Daoy (cell line): ENCODE measurements at regions not wholly inside any gene's neighbourhood (a gene's known extent, or its start where the extent isn't known, plus 50 kb on each side); places are given as distances from the start of the nearest gene placed in this dataset.
"Not testable (repeated sequence)": the region's sequence is repeated elsewhere in the genome, so short reads cannot be mapped to it uniquely, and the experiment has no call there.

Experiments used
- DNase-seq: peaks from one replicate; pipeline ENCODE4 v3.0.0-alpha.2; 2015; ENCODE audit warnings: low read depth

DNA sequence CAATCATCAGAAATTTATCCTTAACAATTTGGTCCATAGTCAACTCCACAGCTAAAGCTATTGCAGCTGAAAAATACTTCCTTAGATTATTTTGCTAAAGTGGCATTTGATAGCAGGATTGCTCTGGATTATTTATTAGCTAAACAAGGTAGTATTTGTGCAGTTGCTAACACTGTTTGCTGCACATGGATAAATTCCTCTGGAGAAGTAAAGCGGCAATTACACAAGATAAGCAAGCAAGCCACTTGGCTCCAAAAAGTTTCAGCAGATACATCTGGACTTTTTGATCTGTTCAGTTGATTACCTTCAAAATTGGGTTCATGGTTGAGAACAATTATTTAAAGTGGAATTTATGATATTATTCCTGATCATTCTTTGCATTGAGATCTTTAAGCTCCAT, 971.5 kb downstream of the C4orf33 start:
- DNase-seq, result no peak

DNA sequence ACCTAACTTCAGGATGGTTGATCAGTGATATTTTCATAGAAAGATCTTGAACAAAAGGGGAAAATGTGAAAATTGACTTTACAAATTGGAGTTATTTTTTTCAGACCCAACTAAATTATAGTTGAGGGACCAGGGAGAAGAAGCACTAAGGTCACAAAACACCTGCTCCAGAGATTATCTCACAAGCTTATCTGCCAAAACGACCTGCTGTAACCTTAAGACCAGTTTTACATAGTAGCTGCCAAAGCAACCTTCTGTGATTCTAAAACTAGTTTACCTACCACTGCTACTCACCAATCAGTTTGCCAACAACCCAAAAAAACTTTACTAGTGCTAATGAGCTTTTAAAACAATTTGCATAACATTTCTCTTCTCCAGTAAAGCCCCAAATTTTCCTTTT, 972.1 kb downstream of the C4orf33 start:
- DNase-seq, result no peak

DNA sequence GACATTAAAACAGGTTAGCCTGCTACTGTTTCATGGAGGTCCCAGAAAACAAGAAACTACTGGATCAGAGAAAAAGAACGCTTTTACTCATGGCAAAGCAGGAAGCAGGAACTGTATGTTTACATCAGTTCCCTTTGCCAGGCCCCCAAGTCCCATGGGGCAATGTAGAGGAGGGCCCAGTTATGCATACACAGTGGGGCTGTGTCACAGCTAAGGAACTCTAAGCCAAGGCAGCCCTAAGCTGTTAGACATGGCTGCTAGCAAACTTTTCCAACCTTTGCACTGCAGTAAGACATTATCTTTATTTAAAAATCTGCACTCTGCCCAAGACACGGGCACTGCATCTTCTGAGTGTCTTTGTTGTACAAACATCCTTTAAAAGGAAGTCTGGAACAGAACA, 975.8 kb downstream of the C4orf33 start:
- no peak for DNase-seq

DNA sequence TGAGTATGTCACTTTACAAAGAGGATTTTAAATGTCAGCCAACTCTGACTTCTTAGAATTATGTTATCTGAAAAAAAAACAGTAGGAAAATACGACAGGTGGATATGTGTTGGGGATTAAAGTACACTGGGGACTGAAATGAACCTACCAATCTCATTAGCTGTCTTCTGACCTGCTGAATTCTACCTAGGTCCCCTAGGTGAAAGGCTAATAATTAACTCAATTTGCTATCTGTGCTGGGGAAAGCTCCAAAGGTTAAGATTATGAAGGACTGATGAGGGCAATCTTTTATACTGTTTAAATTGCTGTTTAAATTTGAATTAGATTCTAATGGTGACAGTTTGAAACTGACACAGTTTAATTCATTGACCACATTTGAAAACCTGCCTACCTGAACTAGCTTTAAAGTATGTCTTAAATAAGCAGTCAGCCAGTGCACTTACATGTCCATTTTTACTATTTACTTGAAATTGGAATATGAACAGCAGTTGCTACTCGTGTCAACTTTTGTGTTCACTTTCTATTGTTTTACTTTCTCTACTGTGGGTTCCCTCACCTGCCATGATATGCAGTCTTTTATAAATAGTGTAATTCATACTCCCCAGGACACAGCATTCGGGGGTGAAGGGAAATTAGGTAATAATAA, 977.3 kb downstream of the C4orf33 start:
- DNase-seq, result no peak

DNA sequence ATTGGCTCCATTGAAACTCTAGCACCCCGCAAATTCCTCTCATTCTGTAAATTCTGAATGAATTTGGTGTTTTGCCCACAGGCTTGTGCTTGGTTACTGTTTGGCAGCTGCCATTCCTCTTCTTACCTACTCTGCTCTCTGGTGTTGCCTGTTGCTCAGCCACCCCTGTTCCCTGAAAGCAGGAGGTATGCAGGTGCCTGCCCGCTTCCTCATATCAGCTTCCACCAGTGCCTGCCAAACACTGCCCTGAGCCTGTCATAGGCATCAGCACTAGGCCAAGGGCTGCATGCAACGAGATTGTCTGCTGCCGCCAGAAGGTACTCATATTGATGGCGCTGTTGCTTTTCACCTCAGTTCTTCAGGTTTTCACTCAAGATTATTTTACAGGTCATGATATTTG, 978.1 kb downstream of the C4orf33 start:
- no peak for DNase-seq

DNA sequence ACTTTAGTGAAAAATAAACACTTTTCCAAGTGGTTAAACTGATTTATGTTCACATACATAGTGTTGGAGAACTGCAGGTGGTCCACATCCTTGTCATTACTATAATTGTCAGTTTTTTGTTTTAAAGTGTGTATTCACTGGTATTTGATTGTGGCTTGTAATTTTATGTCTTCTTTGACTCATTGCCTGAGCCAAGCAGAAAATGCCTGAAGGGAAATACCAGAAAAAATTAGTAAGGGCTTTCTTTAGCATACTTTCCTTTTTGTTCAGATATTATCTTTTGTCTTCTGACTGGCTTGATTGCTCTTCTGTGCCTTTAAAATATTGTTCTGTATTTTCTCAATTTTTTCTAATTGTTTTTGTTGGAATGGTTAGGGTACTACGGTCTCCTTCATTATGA, 981.3 kb downstream of the C4orf33 start:
- no peak for DNase-seq

DNA sequence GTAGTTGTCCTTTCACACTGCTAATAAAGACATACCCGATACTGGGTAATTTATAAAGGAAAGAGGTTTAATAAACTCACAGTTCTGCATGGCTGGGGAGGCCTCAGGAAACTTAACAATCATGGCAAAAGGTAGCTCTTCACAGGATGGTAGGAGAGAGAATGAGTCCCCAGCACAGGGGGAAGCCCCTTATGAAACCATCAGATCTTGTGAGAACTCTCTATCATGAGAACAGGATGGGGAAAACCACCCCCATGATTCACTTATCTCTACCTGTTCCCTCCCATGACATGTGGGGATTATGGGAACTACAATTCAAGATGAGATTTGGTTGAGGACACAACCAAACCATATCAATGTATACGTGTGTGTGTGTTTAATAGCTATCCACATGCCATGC, 983.1 kb downstream of the C4orf33 start:
- not testable (repeated sequence) for DNase-seq

DNA sequence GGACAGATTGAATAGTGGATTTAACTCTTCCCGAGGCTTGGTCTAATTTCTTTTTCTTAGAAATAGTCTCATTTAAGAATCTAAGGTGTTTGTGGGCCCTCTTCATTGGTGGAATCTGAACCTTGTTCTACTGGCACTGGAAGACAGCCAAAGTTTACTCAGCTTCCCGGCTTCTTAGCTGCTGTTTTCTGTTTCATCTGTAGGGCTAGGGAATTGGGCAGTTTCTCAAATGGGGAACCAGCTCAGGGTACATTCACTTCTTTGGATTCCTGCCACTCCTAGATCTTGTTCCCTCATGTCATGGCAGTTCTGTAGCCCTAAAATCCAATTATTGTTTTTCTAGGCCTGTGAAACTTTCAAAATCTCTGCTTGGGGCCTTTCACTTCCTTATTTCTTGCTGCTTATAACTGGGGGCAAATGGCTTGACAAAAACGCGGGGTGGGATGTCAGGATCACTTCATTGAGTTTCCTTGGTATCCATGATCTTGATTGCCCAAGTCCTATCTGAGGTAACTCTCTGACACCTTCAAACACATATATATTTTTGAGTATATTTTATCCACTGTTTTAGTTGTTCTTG, 985.0 kb downstream of the C4orf33 start:
- no peak for DNase-seq

DNA sequence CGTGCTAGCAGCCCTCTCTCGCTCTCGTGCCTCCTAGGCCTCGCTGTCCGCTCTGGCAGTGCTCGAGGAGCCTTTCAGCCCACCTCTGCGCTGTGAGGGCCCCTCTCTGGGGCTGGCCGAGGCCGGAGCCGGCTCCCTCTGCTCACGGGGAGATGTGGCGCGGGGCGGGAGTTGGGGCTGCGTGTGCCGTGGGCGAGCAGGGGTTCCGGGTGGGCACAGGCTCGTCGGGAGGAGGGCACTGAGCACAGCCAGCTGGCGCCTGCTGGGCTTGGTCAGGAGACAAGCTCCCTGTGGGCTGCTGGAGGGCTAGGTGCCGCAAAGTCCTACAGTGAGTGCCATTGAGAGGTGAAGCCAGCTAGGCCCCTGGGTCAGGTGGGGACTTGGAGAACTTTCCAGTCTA, 994.5 kb downstream of the C4orf33 start:
- no peak for DNase-seq

DNA sequence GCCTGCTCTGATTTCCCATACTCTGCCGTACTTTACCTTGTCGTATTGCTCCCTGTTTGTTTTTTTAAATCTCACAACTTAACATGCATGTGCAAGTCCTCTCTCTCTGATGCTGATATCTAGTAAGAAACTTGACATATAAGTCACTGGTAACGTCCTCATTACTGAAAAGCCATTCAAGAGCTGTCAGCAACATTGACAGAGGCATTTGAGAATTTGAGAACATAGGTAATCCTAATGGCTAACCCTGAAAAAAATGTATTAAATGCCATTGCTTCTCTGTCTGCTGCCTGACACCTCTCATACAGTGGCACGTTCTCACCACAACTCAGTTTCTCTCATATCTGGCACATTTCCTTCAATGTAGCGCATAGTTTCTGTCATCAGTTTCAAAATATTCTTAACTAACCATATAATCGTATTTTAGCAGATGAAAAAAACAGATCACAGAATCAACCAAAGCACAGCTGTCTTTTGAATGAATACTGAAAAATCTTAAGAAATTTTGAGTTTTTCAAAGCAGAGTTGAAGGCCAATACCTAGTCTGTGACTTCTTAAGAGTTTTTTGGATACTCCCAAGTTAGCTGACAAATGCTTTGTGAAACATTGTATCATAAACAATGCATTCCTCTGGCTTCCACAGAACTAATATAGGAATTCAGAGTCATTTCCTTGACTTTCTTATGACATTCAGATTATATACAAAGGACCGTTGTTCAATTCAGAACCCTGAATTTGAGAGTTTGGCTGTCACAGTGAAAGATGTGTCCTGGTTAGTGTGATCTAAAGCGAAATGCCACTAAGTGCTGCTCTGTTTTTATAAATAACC, 996.4 kb downstream of the C4orf33 start:
- DNase-seq, result no peak

DNA sequence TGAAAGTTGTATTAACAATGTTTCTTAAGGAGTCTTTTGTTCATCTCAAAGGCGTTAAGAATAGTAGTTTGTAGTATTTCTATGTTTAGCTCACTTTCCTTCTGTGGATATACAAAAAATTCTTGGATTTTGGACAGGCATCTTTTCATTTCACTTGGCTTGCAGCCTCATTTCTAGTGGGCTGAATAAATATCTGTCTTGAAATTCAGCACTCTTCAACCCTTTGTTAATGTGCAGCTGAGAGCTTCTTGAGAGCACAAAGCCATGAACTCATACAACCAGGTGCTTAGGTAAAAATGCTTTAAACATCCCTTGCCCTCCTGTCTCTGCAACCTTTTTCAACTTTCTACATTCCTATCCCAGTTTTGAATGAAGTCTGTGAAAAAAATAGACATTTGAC, 1003.2 kb downstream of the C4orf33 start:
- no peak for DNase-seq

DNA sequence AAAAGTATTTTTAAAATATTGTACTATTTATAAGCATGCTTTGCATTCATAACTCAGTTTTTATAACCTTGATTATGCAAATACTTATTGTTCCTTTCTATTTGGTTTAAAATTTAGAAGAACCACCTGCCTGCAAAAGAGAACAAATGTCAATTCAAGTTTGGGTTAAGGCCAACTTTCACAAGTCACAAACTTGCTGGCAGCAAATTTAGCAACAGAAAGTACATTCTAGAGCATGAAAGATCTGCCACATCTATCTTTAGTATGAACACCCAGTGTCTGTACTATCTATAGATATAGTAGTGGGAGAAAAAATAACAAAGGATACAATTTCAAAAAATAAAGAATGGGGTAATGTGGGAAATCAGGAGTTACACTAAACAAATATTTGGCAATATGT, 1014.2 kb downstream of the C4orf33 start:
- DNase-seq, result no peak

DNA sequence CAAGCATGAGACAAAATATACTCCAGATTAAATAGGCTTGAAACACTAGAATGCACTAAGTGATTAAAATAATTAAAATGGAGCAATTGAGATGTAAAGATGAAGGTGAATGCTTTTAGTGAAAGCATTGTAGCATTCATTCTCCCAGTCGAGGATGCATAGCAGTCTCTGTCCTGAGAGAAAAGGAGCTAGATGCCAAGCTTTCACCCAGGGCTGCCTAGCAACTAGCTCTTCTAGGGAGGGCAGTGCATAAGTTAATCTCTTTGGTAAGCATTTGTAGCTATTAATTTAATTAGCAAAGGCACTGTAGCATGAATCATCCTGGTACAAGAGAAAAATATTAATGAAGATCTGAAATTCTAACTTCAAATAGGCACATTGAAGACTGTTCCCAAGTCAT, 1014.8 kb downstream of the C4orf33 start:
- no peak for DNase-seq

DNA sequence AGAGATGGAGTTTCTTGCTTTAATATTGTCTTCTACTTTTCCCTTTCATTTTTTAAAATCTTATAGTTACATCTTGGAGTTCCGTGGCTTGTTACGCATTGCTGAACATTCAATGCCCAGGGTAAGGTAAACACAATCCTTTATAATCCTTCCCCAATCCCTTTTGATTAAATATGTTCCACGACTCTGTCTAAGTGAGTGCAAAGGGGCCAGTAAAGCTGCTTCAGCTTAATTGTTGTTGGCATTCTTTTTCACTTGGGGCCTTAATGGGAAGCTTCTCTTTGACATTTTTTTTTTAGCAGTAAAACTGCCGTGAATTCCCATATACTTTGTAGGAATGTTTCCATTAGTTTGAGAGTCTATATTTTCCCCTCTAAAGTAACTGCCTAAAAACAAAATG, 1028.1 kb downstream of the C4orf33 start:
- no peak for DNase-seq

DNA sequence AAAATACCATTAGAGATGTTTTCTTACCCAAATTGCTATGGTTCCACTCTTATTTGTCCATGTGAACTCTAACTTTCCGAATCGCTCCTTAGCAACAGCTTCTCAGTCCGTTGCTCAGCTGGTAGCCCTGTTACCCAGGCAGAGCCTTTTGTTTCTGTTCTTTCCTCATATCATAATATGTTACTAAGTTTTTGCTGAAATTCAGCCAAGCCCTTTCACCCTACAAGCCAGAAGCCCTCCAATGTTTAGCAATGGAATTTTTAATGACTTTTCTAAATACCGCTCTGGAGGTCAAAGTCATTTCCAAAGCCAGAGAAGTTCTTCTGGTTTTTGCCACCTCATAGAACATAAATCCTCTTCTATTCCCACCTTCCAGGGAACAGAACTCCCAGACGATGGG, 1029.5 kb downstream of the C4orf33 start:
- DNase-seq, result no peak

DNA sequence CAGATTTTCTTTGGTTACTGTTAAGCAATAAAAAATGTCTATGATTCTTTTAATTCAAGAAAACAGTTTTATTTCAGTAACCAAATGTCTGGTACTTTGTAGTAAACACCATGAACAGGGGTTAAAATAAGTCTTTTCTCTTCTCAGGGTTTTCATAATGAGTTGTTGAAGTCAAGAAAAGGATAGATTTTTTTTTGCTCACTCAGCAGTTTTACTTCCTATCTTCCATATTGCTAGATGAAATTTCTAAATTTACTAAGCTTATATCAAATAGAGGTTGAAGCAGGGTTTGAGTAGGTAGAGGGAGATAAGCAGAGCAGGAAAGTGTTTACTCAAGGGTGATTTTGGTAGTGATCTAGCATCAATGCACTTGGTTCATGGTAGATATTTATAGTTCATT, 1031.3 kb downstream of the C4orf33 start:
- DNase-seq, result no peak

DNA sequence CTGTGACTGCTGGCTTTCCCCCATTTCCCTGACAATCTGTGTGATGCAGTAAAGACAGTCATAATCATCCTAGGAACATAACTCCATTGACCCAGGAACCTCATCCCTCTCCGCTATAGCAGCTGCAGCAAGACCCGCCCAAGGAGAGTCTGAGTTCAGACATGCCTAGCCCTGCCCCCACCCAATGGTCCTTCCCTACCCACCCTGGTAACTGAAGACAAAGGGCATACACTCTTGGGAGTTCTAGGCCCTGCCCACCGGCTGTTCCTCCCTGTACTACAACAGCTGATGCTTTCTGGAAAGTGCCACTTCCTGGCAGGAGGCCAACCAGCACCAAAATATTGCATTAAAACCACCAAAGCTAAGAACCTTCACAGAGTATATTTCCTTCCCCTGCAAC, 1035.6 kb downstream of the C4orf33 start:
- DNase-seq, result no peak

DNA sequence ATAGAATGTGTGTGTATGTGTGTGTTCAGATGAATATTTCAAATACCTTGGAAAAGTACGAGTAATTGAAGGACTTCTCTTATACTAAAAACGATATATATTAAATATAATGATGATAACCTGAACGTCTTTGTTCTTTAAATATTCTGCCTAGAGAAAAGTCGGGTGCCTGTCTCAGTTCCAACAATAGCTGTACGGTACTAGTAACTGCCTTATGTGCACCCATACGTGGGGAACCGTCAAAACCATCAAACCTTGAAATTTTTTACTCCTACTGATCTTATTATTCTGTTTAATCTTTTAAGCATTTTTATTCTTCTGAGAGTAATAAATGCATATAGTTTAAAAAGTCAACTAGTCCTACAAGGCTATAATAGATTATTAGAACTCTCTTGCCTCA, 1045.7 kb downstream of the C4orf33 start:
- no peak for DNase-seq

DNA sequence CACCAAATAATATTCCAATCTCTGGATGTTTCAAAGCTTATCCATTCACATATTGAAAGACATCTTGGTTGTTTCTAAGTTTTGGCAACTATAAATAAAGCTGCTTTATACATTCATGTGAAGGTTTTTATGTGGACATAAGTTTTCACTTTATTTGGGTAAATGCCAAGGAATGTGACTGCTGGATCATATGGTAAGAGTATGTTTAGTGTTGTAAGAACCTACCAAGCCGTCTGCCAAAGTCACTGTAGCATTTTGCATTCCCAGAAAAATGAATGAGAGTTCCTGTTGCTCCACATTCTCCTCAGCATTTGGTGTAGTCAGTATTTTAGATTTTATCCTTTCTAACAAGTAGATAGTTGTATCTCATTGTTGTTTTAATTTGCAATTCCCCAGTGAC, 1047.7 kb downstream of the C4orf33 start:
- no peak for DNase-seq

DNA sequence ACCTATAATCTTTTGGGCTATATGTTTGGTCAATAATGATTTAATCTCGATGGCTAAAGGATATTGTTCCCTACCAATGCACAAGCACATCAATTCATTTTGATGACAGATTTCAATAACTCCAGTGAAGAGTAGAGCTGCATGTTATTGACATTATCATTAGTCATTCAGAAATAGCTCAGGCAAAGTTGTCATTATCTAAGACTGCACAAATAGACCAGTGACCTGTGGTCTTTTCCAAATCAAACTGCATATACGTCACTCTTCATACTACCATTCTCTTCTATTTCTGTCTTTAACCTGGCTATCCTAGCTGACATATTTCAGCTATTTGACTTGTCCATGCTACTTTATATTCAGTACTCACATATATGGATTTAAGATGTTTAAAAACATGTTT, 1050.8 kb downstream of the C4orf33 start:
- no peak for DNase-seq

DNA sequence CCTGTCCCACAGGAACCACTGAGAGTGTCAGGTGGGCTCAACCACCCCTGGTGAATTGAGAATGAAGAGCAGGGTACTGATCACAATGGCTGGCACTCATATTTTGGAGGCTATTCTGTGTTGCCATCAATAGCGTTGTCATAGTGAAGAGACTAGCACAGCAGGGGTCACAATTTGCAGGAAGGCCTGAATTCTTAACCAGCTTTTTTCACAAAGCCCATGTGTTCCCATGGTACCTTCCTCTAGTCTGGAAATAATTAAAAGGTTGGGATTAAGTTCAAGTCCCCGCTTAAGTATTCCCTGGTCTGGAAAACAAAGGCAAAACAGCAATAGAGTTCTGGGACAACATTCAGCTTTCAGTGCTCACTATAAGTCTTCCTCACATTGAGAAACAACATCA, 1051.7 kb downstream of the C4orf33 start:
- DNase-seq, result no peak

DNA sequence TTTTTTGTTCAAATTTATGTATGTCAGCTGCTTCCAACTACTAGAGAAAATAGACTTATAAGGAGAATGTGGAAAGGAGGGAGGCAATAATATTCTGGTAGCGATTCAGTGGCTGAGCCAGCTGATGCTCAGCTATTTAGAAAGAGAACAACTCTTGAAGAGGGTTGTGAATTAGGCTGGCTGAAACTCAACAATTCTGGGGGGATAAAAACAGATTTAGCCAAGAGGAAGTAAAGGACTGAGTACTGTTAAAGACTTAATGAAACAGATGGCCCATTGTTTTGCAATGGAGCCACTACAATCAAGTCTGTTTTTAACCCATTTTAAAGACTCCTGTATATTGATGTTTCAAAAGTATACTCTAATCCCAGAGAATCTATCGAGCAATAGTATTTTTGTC, 1058.9 kb downstream of the C4orf33 start:
- DNase-seq, result no peak

DNA sequence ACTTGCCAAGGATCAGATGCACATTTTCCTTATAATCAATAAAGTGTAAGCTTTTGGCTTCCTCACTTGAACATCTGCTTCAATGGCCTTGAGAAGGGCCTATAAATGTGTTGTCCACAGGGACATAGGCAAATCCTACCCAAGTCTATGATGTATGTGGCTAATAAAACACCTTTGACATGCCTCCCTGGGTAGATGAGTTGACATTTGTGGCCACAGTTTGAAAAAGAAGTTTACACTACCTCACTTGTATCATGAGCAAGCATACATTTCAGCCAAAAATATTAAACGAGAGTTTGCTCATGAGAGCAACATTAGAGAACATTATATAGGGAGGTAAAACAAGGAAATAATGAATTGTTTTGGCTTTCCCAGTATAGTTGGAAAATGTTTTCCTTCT, 1067.7 kb downstream of the C4orf33 start:
- DNase-seq, result no peak
